Lower leg skin (tissue), 4 donors: ENCODE measurements at regions not wholly inside any gene's neighbourhood (a gene's known extent, or its start where the extent isn't known, plus 50 kb on each side); places are given as distances from the start of the nearest gene placed in this dataset.

ENCODE experiments used
- DNase-seq, 2 donors: peaks; one replicate each; pipeline ENCODE4 v3.0.0-alpha.2; 2019; ENCODE audit warnings: low spot score in 2 of 2
- H3K4me3 ChIP-seq: fragments of 200-600 bp; sonication (generic); 2 replicates; pipeline ENCODE4 v1.5.1; 2017; ENCODE audit warnings: mild to moderate bottlenecking, low read depth; ENCODE audit not compliant: poor library complexity, severe bottlenecking
- POLR2A ChIP-seq, 2 donors: fragments of 450-650 bp; IDR thresholded peaks; one replicate each; pipeline ENCODE4 v1.6.1; 2016 to 2017; ENCODE audit warnings: antibody characterized with exemption in 2 of 2, mild to moderate bottlenecking in 1 of 2, moderate library complexity in 1 of 2
- WGBS, 2 donors: methylation state at CpG; one replicate each; pipeline ENCODE4 v1.1.5; 2018; 5-methylcytosine and 5-hydroxymethylcytosine counted together
- intact Hi-C: fragments of 100-400 bp; cut with DNase I; formaldehyde crosslinking; loops from one replicate; pipeline ENCODE4 v1.15.0; 2023; ENCODE audit warnings: low total_unique reads
- TF ChIP-seq, protein P1 (sequence below), 3 donors: fragments of 450-650 bp; IDR thresholded peaks; one replicate each; pipeline ENCODE4 v1.5.1; 2016; ENCODE audit warnings: antibody characterized with exemption in 3 of 3, mild to moderate bottlenecking in 3 of 3, moderate library complexity in 2 of 3

- intact Hi-C loops: no loop called here
- 75 to 83% methylated on average over 2 of the region's 2 CpGs for WGBS, 2 donors
- TF ChIP-seq POLR2A (IDR thresholded peaks at IDR 0.05): no peak
- TF ChIP-seq, protein P1, sequence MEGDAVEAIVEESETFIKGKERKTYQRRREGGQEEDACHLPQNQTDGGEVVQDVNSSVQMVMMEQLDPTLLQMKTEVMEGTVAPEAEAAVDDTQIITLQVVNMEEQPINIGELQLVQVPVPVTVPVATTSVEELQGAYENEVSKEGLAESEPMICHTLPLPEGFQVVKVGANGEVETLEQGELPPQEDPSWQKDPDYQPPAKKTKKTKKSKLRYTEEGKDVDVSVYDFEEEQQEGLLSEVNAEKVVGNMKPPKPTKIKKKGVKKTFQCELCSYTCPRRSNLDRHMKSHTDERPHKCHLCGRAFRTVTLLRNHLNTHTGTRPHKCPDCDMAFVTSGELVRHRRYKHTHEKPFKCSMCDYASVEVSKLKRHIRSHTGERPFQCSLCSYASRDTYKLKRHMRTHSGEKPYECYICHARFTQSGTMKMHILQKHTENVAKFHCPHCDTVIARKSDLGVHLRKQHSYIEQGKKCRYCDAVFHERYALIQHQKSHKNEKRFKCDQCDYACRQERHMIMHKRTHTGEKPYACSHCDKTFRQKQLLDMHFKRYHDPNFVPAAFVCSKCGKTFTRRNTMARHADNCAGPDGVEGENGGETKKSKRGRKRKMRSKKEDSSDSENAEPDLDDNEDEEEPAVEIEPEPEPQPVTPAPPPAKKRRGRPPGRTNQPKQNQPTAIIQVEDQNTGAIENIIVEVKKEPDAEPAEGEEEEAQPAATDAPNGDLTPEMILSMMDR (IDR thresholded peaks at IDR 0.05): no peak
- DNase-seq: no peak
- no peak overlapping the region for H3K4me3 ChIP-seq
Observed at GRCh38 chr18:76174451-76174850, 320.6 kb downstream of the ZNF516 start.

DNA sequence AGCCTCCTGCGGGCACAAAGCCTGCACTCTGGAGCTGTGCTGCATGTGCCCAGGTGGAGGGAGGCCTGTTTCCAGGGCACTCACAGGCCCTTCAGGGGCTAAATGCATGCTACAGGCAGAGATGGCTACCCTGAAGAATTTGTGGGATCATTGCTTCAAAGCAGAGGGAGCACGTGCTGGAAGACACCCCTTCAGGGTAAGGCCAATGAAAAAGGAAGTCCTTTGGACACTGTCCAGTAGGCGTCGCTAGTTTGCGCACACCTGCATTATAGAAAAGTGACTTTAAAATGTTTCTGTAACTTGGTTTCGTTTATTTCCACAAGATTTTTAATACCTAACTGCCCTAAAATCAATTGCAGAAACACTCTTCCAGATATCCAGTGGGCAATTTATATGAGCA lies 325.3 kb downstream of the ZNF516 start:
- 75 to 77% methylated on average over 6 of the region's 6 CpGs for WGBS, 2 donors
- no peak for DNase-seq
- intact Hi-C loops: no loop called here
- no peak overlapping the region for H3K4me3 ChIP-seq
- no peak for TF ChIP-seq POLR2A (IDR thresholded peaks at IDR 0.05)
- TF ChIP-seq, protein P1 (IDR thresholded peaks at IDR 0.05): no peak

- intact Hi-C loops: no loop called here
- 59 to 69% methylated on average over 12 of the region's 12 CpGs for WGBS, 2 donors
- DNase-seq: no peak
- no peak overlapping the region for H3K4me3 ChIP-seq
- no peak for TF ChIP-seq POLR2A (IDR thresholded peaks at IDR 0.05)
- TF ChIP-seq, protein P1 (IDR thresholded peaks at IDR 0.05): no peak
Observed at GRCh38 chr18:76167845-76168621, 327.0 kb downstream of the ZNF516 start.

DNA sequence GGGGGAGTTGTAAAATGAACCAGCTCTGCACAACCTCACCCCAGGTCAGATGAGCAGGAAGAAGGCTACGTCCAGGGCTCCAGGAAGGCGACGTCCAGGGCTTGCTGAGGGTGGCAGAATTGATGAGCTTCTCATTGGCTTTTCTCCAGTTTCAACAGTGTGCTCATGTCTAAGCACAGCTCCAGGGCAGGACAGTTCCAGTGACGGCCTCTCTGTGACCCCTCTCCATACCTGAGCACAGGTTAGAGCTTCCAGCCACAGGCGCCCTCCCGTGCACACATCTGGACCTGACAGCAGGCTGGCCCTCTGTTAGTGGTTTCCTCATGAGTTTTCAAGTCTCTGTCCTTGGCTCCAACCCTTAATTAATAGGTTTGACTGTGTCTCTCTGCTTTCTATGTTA lies 327.6 kb downstream of the ZNF516 start:
- H3K4me3 ChIP-seq: no peak overlapping the region
- TF ChIP-seq, protein P1 (IDR thresholded peaks at IDR 0.05): no peak
- TF ChIP-seq POLR2A (IDR thresholded peaks at IDR 0.05): no peak
- intact Hi-C loops: no loop called here
- no peak for DNase-seq
- WGBS, 2 donors: 39 to 44% methylated on average over 6 of the region's 6 CpGs

GRCh38 chr18:76162886-76163285 lies 332.2 kb downstream of the ZNF516 start:
- no peak overlapping the region for H3K4me3 ChIP-seq
- DNase-seq: no peak
- TF ChIP-seq, protein P1 (IDR thresholded peaks at IDR 0.05): no peak
- TF ChIP-seq POLR2A (IDR thresholded peaks at IDR 0.05): no peak
- intact Hi-C loops: no loop called here
- 81 to 82% methylated on average over 7 of the region's 7 CpGs for WGBS, 2 donors

- intact Hi-C loops: no loop called here
- no peak for TF ChIP-seq POLR2A (IDR thresholded peaks at IDR 0.05)
- no peak for DNase-seq
- no peak overlapping the region for H3K4me3 ChIP-seq
- WGBS, 2 donors: 89 to 94% methylated on average over 1 of the region's 1 CpG
Observed at GRCh38 chr18:76161983-76162382, 333.1 kb downstream of the ZNF516 start.
